ENCODE measurements at regions not wholly inside any gene's neighbourhood (a gene's known extent, or its start where the extent isn't known, plus 50 kb on each side); places are given as distances from the start of the nearest gene placed in this dataset.

DNA sequence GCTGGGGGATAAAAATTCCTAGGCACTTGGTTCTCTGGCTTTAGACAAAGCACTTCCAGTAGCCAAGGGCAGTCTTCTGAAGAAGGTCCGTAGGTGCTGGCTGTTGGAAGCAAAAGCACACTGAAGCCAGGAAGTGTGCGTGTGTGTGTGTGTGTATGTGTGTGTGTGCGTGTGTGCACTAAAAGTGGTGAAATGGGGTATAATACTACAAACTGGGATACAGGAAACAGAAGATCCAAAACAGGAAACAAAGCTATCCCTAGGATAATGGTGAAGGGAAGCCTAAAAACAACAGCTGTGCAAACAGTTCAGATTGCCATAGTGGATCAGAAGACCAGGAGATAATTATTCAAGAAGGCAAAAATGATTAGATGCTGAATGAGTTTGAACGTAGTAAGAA lies 103.4 kb downstream of the IL20RB start:
- DNase-seq (ENCODE audit: low read depth) = peak; percentile 43

DNA sequence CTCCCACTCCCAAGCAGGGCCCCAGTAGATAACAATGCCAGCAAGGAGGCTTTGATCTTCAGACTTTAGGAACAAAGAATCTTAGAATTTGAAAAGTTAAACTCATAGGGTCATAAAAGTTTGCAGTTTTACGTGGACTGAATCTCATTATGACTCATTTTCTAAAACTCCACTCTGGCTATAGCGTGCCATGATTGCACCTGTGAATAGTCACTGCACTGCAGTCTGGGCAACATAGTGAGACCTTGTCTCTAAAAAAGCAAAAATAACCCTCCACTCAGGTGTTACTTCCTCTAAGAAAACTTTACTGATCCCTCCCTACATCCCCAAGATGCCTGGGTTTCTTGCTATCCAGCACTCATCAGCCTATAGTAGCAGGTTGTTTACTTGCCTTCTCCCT lies 104.5 kb downstream of the IL20RB start:
- no peak for DNase-seq (ENCODE audit: low read depth)

DNA sequence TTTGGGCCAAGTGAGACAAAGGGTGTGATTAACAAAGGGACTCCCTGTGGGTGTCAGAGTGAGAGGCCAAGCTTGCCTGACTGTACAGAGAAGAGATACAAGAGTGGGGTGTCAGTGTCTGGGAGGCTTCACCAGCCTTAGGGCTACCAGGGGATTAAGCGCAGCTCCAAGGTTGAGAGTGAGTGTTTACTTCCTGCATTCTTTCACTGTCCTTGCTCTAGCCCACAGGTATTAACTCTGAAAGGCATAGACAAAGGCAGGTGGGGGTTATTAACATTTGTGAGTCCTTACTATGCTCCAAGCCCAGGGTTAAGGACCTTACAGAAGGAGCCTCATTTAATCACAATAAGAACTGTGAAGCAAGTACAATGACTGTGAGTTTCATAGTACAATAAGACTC lies 107.6 kb downstream of the IL20RB start:
- DNase-seq (ENCODE audit: low read depth) = no peak

DNA sequence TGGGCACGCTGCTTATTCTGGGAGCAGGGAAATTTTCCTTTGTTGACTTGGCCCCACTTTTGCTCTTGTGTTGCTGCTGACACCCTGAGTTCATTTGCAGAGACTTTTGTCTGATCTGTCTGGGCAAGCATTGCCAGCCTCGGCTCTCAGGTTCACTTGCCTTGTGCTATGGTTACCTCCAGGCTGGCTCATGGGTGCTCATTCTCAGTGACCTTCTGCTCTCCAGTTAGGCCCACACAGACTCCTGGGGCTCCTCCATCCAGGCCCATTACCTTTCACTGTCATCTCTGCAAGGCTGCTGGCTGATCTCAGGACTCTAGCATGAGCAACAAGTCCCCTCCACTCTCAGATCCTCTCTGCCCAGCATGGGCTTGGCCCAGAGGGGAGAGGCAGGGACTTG lies 108.3 kb downstream of the IL20RB start:
- no peak for DNase-seq (ENCODE audit: low read depth)

DNA sequence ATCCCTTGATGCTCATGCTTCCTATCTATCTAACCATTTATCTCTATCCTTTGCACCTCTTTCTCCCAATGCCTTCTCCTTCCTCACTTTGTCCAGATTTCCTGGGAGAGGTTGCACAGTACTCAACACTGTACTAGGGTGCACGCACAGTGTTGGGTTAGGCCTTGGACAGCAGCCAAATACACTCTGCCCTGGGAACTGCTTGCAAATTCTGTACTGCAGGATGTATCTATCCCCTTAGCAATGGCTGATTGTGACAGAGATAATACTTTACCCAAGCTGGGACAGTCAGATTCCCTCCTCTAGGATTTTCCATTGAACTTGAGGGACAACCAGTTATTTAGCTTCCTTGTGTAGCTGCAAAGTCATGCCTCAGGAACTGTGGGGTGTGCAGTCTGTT lies 113.3 kb downstream of the IL20RB start:
- no peak for DNase-seq (ENCODE audit: low read depth)

DNA sequence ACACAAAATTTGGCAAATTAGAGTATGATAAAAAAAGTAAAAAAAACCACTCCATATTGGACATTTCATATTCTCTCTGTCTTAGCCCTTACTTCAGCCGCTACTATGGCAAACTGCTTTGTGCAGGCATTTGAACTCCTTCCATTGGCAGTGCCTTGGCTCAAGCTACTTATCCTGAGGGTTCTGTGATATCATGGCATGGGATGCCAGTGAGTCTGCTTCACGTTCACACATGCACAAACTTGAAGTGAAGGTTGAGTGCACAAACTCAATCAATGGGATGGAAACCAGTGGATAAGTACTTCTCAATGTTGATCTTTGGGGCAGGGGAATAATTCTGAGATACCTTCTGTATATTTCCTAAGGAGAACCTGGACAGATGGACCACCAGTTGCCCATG lies 117.2 kb downstream of the IL20RB start:
- no peak for DNase-seq (ENCODE audit: low read depth)

DNA sequence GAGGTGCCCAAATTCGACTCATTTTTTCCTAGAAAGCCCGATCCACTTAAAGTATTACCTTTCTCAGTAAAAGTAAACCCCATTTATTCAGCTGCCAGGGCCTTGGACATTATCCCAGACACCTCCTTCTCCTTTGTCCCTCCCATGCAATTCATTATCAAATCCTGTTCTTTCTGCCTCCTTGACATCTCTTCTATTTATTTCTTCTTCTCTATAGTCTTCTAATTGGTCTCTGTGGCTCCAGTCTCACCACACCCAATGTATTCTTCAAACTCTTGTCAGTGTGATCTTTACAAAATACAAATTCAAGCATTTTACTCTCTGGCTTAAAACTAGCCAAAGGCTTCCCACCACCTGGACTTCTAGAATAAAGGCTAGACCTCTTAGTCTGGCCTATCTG lies 120.3 kb downstream of the IL20RB start:
- DNase-seq (ENCODE audit: low read depth) = no peak

DNA sequence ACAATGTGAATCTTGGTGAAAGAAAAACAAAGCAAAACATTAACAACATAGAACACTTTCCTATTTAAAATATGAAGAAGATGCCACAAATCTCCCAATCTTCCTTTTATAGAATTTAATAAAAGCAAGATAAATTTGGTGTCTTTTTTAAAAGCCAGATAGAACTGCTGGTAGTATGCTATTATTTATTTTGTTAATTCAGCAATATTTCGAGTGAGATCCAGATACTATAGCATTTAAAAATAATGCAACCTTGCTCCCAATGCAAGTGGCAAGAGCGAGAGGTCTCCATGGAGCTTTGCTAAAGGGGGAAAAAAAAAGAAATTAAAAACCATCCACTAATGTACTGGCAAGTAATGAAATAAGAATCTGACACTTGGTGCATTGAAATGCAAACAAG lies 121.8 kb downstream of the IL20RB start:
- DNase-seq (ENCODE audit: low read depth) = no peak

DNA sequence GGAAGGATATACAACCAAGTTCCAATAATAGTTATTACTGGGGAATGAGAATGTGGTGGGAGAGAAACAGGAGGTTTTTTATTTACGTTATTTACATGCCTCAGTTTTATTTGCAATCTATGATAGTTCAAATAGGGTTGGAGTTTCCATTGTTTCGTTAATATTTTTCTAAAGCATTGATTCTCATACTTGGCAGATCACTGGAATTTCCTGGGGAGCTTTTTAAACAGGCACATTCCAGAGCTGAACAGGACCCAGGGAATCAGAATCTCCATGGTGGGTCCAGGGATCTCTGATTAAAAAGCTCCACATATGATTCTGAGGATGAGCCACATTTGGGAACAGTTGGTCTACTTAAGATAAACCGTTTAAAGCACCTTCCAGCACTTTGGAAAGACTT lies 123.9 kb downstream of the IL20RB start:
- DNase-seq (ENCODE audit: low read depth) = no peak

DNA sequence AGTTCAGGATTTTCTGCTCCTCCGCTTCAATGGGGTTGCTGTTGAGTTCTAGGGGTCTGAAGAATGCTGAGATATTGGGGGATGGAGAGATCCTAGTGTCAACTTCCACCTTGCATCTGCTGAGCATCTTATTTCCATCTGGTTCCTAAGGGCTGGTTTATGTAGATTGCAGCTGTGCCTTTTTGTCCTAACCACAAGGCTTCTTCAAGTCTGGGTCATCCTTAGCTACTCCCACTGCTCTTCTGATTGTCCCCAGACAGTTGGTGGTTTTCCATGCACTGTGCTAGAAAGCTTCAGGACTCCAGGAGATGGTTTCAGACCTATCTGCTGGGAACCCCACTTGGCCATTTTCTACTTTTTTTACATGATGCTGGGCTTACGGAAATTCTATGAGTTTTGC lies 125.0 kb downstream of the IL20RB start:
- no peak for DNase-seq (ENCODE audit: low read depth)

DNA sequence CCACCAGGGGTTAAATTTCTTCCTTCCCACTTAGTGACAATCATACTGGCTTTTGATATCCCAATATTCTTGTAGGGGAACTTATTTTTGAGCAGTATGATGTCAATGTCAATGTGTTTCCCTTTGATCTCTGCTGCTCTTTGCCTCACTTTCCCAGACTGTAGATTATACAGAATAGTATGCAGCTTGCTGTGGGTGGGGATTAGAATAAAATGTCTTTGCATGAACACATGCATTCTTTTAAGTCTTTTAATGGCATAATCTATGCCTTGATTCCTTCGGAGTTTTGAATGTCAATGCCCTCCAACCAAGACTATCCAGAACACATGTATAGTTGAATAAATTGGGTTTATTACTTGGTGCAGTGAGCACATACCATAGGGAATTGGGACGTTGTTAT lies 125.5 kb downstream of the IL20RB start:
- DNase-seq (ENCODE audit: low read depth) = no peak

DNA sequence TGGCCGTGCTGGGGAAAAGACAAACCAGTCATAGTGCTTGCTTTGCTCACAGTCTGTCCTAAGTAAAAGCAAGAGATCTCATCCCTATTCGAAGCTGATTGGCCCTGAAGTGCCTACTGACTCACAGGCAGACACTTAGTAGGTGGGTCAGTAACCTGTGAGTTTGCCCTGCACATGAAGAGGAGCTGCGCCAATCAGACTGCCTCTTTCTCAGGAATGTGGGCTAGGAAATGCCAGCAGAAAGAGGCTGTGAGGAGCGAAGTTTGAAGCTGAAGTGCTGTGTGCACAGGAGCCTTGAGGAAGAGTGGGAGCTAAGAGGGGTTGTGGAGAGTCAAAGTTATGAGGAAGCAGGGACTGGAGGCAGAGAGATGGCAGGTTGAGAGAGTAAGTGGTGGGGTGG lies 126.8 kb downstream of the IL20RB start:
- no peak for DNase-seq (ENCODE audit: low read depth)

DNA sequence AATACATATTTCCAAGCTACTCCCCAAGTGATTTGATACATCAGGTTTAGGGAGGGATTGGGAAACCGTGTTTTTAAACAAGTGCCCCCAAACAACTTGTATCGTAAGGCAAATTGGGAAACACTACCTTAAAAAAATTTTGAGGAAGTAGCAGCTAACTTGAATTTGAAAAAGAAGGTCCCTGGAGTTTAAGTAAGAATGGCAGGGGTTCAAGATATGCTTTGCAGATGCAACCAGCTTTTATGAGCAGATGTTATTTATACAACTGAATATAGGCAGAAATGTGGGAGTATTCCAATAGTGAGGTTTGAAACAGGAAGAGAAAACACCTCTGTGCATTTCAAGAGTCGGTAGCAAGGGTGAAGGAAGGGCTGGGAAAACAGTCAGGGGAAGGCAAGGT lies 139.6 kb downstream of the IL20RB start:
- DNase-seq (ENCODE audit: low read depth) = no peak

DNA sequence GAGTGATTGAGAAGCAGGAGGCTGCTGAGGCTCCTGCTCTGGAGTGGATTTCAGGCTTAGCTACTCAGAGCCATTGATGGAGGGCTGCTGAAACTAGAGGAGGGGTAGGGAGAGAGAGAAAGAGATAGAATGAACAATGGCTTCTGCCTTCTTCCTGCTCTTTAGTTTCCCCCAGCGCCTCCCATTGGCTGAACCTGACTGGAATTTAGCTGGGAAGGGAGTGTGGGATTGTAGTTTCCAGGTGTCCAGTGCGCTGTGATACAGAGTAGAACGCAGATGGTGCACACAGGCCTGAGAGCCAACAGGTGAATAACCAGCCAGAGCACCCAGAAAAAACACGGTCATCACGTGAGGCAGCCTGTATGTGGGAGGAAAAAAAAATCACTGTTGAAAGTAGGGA lies 140.1 kb downstream of the IL20RB start:
- no peak for DNase-seq (ENCODE audit: low read depth)

DNA sequence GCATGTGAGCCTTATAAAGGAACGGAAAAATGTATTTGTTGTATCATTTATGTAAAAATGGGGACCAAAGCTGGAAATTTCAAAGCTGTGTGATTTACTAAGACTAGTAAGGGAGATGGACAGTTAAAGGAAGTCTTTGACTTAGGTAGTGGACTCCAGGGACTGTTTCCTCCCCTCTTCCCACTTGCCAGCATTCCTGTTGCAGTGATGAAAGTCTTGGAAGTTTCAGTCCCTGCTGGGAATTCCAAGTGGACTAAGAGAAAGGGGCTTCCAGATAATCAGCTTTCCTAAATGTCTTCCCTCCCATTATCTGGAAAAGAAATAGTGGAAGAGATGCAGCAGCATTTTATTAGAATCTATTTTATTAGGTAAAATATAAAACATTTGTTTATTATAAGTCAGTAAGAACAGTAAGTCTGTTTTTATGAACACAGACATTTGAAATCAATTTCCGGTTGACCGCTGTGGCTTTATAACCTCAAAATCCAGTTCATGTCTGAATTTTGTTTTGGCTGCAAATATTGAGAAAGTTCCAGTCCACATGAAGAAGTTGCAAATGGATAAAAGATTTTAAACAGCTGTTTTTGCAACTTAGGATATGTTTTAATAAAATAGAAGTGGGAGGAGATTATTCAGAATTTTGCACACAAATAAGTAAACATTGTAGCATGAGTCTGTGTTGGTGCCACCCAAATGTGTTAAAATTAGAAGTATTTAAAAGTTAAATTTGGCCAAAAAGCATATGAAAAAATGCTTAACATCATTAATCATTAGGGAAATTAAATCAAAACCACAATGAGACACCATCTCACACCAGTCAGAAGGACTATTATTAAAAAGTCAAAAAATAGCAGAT lies 141.8 kb downstream of the IL20RB start:
- no peak for DNase-seq (ENCODE audit: low read depth)

DNA sequence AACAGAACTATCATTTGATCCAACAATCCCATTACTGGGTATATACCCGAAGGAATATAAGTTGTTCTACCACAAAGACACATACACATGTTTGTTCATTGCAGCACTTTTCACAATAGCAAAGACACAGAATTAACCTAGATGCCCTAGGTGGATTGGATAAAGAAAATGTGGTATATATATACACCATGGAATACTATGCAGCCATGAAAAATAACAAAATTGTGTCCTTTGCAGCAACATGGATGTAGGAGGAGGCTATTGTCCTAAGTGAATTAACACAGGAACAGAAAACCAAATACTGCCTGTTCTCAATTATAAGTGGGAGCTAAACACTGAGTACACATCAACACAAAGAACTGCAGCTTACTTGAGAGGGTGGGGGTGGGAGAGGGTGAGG lies 142.5 kb downstream of the IL20RB start:
- DNase-seq (ENCODE audit: low read depth) = no peak

DNA sequence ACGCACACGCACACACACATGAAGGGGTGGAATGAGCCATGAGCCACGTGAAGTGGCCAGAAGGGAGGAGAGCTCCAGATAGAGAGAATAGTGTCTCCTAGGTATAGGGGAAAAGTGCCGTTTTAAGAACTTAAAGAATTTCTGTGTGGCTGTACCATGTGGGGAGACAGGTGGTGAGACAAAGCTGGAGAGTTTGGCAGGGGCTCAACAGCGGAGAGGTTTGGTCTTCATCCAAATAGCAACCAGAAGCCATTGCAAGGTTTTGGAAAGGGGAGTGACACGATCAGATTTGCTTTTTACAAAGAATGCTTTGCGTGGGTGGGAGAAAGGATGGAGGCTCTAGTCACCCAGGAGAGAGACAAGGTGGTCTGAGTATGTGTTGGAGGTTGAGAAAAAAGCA lies 146.0 kb downstream of the IL20RB start:
- DNase-seq (ENCODE audit: low read depth) = no peak

DNA sequence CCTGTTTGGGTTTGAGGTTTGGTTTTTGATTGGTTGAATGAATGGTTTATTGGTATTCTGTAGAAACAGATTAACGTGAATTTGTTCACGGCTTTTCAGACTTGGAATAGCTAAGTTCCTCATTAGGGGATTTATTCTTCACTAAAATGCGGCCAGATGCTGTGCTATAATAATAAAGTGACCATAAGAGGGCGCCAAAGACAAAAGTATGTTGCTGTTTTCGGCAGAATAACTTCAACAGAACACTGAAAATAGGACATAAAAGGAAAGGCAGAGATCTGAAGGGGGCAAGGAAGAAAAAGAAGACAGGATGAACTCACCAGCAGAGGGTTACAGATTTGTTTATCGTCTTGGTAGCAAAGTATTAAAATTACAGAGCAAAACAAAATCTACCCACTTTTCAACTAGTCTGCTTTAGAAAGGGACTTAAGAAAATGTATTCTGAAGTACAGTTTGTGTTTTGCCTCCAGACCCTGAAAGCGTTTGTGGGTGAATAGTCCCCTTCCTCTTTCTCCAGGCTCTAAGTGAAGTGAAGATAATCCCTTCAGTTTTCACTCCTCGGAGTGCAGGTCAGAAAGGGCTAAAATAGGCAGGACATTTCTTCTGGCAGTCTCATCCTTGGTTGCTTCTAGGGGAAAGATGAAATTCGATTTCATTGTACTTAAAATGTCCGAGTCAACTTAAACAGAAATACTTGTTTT lies 147.6 kb downstream of the IL20RB start:
- peak; percentile 60 for DNase-seq (ENCODE audit: low read depth)

DNA sequence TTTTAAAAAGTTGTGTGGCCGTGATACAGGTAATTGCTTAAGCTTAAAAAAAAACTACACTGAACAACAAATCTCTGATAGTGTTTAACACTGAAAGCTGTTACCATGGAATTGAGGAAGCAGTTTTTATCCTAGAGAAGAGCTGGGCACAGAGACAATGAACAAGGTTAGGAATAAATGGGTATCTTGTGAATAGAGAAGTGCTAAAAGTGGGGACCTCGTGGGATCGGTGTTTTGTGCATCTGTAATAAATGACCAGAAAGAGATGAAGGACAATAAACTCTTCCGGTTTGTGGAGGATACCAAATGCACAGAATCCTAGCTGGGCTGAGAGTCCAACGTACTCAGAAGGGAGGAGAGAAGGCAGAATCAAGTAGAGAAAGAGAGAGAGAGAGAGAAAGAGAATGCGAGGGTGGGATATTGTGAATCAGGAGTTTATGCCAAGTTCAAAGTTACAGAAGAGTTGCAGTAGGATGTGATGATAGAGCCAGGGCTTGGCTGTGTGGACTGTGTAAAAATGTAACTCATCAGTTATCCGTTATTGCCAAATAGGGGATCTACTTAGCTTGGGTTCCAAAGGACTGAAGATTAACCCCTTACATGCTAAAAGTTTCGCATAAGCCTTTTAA lies 148.9 kb downstream of the IL20RB start:
- no peak for DNase-seq (ENCODE audit: low read depth)

DNA sequence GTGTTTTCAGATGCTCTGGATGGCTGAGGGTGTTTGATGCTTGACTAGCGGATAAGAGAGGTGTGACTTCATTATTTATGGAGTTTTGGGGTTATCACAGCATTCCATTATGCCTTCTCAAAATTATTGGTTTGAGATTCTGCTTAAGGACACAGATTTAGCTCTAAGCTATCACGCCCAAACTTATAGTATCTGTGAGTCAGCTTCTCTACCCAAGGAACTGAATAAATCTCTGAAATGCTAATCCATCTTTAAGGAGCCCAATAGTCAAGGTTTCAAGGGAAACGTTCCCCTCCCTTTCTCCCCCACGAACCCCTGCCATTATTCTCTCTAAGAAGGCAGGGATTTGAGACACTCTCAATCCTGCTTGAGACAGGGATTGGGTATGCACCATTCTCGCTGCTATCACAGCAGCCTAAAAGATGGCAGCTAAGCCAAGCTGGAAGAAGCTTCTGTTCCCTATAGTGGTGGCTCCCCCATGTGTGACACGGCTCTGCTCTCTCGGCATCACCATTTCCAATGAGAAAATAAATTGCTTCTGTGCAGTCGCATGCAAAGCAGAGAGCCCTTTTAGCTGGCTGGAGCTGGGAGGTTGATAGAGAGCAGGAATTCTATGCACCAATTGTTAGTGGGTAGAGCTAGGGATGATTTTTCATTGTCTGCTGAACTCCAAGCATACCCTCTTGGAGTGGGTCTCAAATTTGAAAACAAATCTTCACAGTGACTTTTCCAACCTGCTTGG lies 151.1 kb downstream of the IL20RB start:
- no peak for DNase-seq (ENCODE audit: low read depth)

DNA sequence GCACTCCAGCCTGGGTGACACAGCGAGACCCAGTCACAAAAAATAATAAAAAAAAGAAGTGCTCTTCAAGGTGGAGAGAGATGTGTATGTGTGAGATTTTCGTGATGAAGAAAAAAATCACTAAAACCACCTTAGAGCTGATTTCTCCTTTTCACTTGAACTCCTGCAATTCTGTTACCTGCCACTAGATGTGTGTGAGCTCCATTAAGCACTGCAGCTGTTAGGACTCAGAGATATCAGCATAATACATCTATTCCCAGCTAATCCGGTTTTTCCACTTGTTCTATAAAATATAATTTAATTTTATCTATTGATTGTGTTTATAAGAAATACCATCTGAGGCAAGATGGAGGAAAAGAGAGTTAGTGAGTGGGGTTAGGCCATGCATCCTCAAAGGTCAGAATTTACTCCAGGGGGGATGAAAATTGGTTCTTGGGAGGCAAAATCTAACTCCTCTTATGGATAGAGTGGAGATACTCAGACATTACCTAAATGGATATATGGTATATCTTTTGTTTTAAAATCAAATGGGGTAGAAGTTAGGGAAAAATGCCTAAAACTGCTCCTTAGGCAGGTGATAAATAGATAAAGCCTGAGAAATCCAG lies 152.7 kb downstream of the IL20RB start:
- DNase-seq (ENCODE audit: low read depth) = peak; percentile 24

DNA sequence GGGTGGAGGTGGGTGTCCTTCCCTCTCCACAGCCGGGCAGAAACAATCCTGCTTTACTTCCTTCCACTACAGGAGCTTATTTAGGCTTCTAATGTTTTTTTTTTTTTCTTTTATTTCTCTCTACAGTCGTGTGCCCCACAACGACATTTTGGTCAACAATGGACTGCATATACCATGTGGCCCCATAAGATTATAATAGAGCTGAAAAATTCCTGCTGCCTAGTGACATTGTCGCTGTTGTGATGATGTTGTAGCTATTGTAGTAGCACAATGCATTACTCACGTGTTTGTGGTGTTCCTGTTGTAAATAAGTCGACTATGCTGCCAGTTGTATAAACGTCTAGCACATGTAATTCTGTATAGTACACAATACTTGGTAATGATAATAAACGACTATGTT lies 153.7 kb downstream of the IL20RB start:
- DNase-seq (ENCODE audit: low read depth) = no peak
